Loucy (cell line): ENCODE measurements at regions not wholly inside any gene's neighbourhood (a gene's known extent, or its start where the extent isn't known, plus 50 kb on each side); places are given as distances from the start of the nearest gene placed in this dataset.
A peak's percentile ranks its signal among the peaks of the same experiment; 100 is the strongest.

ENCODE experiments used
- H2AFZ ChIP-seq: fragments of 200-600 bp; sonication (generic); 2 replicates; pipeline ENCODE4 v1.6.0; 2016; ENCODE audit warnings: antibody characterized with exemption, mild to moderate bottlenecking, low read length, moderate library complexity
- H3F3A ChIP-seq: fragments of 200-600 bp; 2 replicates; pipeline ENCODE4 v1.6.0; 2016; ENCODE audit warnings: antibody characterized with exemption, low read depth, mild to moderate bottlenecking
- H3K27me3 ChIP-seq: fragments of 200-600 bp; sonication (generic); 2 replicates; pipeline ENCODE4 v1.6.1; 2014; ENCODE audit warnings: low read length, mild to moderate bottlenecking; ENCODE audit not compliant: insufficient read depth, poor library complexity, severe bottlenecking
- H3K36me3 ChIP-seq: fragments of 200-600 bp; sonication (generic); 2 replicates; pipeline ENCODE4 v1.6.1; 2016; ENCODE audit warnings: low read length; ENCODE audit not compliant: insufficient read depth
- H3K4me1 ChIP-seq: fragments of 200-600 bp; sonication (generic); 2 replicates; pipeline ENCODE4 v1.5.1; 2014; ENCODE audit warnings: low read length, mild to moderate bottlenecking; ENCODE audit not compliant: insufficient read depth, poor library complexity, severe bottlenecking
- H3K4me2 ChIP-seq: fragments of 200-600 bp; sonication (generic); 2 replicates; pipeline ENCODE4 v1.6.0; 2014; ENCODE audit warnings: antibody characterized with exemption, low read length, low read depth, mild to moderate bottlenecking; ENCODE audit not compliant: poor library complexity, severe bottlenecking
- H3K4me3 ChIP-seq: fragments of 200-600 bp; sonication (generic); 2 replicates; pipeline ENCODE4 v1.5.1; 2014; ENCODE audit warnings: low read length, mild to moderate bottlenecking, mixed read lengths; ENCODE audit not compliant: poor library complexity, severe bottlenecking
- H3K79me2 ChIP-seq: fragments of 200-600 bp; sonication (generic); 2 replicates; pipeline ENCODE4 v1.6.1; 2014; ENCODE audit warnings: low read length; ENCODE audit not compliant: insufficient read depth
- H3K9ac ChIP-seq: fragments of 200-600 bp; sonication (generic); 2 replicates; pipeline ENCODE4 v1.6.0; 2014; ENCODE audit warnings: mild to moderate bottlenecking, low read depth, low read length, moderate library complexity; ENCODE audit not compliant: poor library complexity, severe bottlenecking
- H3K9me2 ChIP-seq: fragments of 200-600 bp; sonication (generic); replicated peaks from 2 replicates; pipeline ENCODE4 v1.6.1; 2016; ENCODE audit warnings: low read depth, low read length, mixed read lengths
- H3K9me3 ChIP-seq: fragments of 200-600 bp; sonication (generic); 2 replicates; pipeline ENCODE4 v1.6.1; 2014; ENCODE audit warnings: mild to moderate bottlenecking, antibody characterized with exemption, low read length, low read depth; ENCODE audit not compliant: insufficient read depth
- H4K20me1 ChIP-seq: fragments of 200-600 bp; sonication (generic); 2 replicates; pipeline ENCODE4 v1.6.0; 2014; ENCODE audit warnings: antibody characterized with exemption, low read length, mild to moderate bottlenecking; ENCODE audit not compliant: insufficient read depth, poor library complexity, severe bottlenecking
- EZH2phosphoT487 ChIP-seq: fragments of 200-600 bp; IDR thresholded peaks from 2 replicates; pipeline ENCODE4 v1.6.1; 2018; ENCODE audit warnings: antibody characterized with exemption, mild to moderate bottlenecking, moderate library complexity, borderline replicate concordance
- TF ChIP-seq, protein P1 (sequence below): fragments of 200-600 bp; sonication (generic); conservative IDR thresholded peaks from 2 replicates; pipeline ENCODE4 v1.5.1; 2014; ENCODE audit warnings: mild to moderate bottlenecking, antibody characterized with exemption, low read length

DNA sequence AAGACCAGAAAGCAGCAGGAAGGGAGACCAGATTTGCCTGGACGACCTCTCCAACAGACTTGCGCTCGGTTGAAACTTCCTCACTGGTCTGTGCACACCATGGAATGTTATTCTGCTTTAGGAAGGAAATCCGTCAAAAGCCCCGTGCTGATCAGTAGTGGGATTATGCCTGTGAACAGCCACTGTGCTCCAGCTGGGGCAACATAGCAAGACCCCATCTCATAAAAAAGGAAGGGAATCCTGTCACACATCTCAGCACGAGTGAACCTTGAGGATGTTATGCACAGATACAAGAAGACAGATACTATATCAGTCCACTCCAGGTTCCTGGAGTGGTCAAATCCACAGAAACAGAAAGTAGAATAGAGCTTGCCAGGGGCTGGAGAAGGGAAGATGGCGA is 86.9 kb upstream of the FOXC1 start:
- TF ChIP-seq, protein P1, sequence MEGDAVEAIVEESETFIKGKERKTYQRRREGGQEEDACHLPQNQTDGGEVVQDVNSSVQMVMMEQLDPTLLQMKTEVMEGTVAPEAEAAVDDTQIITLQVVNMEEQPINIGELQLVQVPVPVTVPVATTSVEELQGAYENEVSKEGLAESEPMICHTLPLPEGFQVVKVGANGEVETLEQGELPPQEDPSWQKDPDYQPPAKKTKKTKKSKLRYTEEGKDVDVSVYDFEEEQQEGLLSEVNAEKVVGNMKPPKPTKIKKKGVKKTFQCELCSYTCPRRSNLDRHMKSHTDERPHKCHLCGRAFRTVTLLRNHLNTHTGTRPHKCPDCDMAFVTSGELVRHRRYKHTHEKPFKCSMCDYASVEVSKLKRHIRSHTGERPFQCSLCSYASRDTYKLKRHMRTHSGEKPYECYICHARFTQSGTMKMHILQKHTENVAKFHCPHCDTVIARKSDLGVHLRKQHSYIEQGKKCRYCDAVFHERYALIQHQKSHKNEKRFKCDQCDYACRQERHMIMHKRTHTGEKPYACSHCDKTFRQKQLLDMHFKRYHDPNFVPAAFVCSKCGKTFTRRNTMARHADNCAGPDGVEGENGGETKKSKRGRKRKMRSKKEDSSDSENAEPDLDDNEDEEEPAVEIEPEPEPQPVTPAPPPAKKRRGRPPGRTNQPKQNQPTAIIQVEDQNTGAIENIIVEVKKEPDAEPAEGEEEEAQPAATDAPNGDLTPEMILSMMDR = no peak
- no peak for TF ChIP-seq EZH2phosphoT487
- Histone ChIP-seq H3K4me2 (no peak overlapping the region), H3K4me1 (peaks cover 27% of the 10 kb centered on the region), H3K9me2 (no peaks in the 10 kb centered on the region), H4K20me1 (no peaks in the 10 kb centered on the region), H3K27me3 (no peaks in the 10 kb centered on the region), H3K36me3 (no peaks in the 10 kb centered on the region), H3K9ac (no peak overlapping the region), H3K4me3 (no peak overlapping the region), H3K79me2 (no peaks in the 10 kb centered on the region), H3F3A (no peaks in the 10 kb centered on the region), H2AFZ (no peak overlapping the region), H3K9me3 (no peaks in the 10 kb centered on the region)

DNA sequence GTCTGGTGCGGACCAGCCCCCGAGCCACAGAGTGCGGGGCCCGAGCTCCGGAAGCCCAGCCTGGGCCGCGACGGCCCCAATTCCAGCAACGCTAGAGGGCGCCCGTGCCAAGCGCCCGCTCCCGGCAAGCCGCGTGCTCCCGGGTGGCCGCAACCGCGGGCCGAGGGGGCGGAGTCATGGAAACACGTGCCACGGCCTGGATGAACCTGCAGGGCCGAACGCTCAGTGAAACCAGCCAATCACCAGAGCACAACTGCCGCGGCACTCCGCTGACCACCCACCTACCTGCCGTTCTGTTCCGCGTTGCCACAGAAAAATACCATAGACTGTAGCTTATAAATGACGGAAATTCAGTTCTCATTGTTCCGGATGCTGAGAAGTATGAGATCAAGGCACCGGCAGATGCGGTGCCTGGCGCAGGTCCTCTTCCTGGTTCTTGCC is 85.7 kb upstream of the FOXC1 start:
- Histone ChIP-seq H3K36me3 (no peaks in the 10 kb centered on the region), H3K9me3 (no peaks in the 10 kb centered on the region), H3K4me3 (no peak overlapping the region), H3K4me2 (no peak overlapping the region), H3K9ac (no peak overlapping the region), H3F3A (no peaks in the 10 kb centered on the region), H2AFZ (no peak overlapping the region), H3K9me2 (no peaks in the 10 kb centered on the region), H3K4me1 (peaks cover 30% of the 10 kb centered on the region), H3K27me3 (no peaks in the 10 kb centered on the region), H4K20me1 (no peaks in the 10 kb centered on the region), H3K79me2 (no peaks in the 10 kb centered on the region)
- TF ChIP-seq, protein P1 = no peak
- TF ChIP-seq EZH2phosphoT487 = no peak

DNA sequence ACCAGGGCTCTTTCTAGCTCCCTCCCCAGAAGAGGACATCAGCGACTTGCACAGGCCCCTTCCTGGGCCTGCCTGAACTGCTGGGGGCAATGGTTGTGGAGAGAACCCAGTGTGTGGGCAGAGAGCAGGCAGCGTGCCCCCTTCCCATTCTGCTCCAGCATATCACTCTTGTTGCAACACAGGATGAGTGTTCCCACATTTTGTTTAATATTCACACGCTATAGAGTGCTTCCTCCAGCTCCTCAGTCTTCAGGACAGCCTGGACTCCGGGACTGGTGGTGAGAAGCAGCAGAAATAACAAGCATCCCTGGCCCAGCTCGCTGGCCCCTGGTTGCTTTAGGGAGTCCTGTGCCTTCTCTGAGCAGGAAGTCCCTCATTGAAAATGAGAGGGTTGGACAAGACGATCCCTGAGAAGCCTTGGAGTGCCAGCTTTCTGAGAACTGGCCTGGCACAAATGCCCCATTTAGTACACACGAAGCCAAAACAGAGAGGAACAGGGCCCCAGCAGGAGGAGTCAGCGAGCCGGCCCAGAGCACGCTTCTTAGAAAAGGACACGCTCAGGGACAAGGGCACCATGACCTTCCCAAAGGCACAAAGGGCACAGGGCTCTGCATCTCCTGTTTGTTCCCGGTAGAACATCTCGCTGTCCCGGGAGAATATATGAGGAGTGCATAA is 84.2 kb upstream of the FOXC1 start:
- Histone ChIP-seq H3K27me3 (no peaks in the 10 kb centered on the region), H3F3A (no peaks in the 10 kb centered on the region), H3K36me3 (no peaks in the 10 kb centered on the region), H3K9ac (no peak overlapping the region), H3K4me1 (peaks cover 43% of the 10 kb centered on the region), H4K20me1 (no peaks in the 10 kb centered on the region), H3K9me2 (no peaks in the 10 kb centered on the region), H3K4me2 (no peak overlapping the region), H2AFZ (0 out of 2 replicates have a peak overlapping the region, but pooled peaks have one; percentile 38), H3K9me3 (no peaks in the 10 kb centered on the region), H3K4me3 (no peak overlapping the region), H3K79me2 (no peaks in the 10 kb centered on the region)
- TF ChIP-seq, protein P1 = no peak
- no peak for TF ChIP-seq EZH2phosphoT487
